ENCODE measurements at regions not wholly inside any gene's neighbourhood (a gene's known extent, or its start where the extent isn't known, plus 50 kb on each side); places are given as distances from the start of the nearest gene placed in this dataset.
A peak's percentile ranks its signal among the peaks of the same experiment; 100 is the strongest.
"Not testable (repeated sequence)": the region's sequence is repeated elsewhere in the genome, so short reads cannot be mapped to it uniquely, and the experiment has no call there.

DNA sequence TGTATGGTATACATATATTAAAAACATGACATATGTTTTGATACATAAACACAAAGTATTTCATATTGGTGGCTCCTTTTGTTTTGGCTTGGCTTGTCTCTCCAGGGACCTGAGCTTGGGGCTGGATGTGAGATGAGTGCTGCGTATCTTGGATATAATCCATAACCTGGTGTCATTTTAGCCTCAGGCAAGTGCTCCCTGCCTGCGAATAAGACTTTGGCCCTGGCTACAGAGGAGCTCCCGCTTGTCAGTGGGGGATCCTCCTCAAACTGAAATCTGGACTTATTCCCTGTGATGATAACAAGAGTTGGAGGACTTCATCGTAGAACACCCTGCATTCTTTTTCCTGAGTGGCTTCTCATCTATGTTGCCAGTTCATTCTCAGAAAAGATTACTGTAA, 341.7 kb upstream of the CLINT1 start:
- DNase-seq (ENCODE audit: low read depth): no peak

DNA sequence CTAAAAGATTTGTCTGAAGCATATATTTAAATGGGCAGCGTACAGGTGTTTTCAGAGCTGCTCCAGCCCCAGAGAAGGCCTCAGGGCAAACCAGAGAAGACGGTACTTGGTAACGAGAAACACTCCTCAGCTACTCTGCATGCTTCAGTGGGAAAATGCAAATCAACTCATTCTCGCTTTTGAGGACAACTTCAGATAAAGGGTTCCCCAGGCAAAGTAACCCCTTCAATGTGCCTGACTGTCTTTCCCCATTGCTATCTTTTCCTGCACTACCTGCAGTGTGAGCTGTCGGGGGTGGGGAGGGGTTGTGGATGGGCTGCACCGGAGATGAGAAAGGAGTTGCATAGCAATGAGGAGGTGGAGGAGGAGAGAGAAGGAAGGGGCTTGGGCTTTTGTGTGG, 339.7 kb upstream of the CLINT1 start:
- no peak for DNase-seq (ENCODE audit: low read depth)

DNA sequence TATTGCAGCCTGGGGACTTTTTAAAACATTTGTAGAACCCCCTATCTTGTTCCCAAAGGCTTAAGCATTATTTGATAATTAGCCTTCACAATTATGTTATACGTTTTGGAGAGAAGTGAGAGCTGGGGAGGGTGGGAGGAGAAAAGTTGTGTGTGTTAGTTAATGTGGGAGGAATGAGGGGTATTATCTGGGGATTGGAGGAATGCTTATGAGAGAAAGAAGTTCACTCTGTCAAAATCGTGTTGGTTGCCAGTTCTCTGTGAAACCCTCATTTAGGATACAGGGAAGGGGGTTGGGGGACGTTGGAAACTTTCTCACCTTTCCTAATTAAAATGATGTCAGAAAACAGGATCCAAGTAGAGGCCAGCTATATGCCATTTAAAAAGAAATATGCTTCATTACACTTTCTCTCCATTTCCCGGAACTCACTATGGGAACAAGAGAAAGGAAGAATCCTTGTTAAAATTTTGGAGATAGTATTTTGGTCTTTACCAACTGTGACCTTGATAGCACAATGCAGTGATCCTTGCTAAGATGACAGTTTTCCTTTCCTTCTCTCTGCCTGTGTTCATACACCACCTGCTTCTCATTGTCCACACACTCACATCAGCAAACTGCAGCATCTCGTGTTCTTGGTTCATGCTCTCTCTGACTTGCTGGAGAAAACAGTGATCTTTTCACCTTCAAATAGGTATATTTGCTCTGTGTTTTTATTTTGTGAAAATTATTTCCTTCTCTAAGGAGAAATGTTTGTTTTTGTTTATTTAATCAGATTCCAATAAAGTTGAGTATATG, 336.7 kb upstream of the CLINT1 start:
- DNase-seq (ENCODE audit: low read depth): no peak

DNA sequence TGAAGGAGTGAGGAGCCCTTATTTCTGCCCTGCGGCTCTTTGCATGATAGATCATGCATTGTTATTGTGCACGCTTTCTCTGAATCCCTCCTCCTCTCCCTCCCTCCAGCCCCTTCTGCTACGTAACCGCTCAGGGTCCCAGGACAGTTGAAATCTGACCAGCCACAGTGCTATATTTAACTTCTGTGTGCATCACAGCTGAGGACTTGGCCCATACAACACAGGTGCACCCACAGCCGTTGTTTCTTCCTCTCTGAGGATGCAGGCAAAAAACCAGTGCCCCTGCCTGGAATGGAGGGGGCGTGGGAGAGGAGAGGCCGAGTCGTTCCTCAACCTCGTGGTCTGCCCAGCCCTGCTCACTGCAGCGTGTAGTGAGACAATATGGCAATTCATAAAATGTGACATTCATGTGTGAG, 335.6 kb upstream of the CLINT1 start:
- DNase-seq (ENCODE audit: low read depth): no peak

DNA sequence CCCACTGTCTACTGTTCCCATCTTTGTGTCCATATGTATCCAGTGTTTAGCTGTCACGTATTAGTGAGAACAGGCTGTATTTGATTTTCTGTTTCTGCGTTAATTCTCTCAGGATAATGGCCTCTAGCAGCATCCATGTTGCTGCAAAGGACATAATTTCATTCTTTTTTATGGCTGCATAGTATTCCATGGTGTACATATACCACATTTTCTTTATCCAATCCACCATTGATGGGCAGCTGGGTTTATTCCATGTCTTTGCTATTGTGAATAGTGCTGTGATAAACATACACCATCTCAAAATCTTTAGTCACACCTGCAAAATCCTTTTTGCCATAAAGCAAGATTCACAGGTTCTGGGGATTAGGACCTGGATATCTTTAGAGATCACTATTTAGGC, 334.4 kb upstream of the CLINT1 start:
- DNase-seq (ENCODE audit: low read depth): not testable (repeated sequence)

DNA sequence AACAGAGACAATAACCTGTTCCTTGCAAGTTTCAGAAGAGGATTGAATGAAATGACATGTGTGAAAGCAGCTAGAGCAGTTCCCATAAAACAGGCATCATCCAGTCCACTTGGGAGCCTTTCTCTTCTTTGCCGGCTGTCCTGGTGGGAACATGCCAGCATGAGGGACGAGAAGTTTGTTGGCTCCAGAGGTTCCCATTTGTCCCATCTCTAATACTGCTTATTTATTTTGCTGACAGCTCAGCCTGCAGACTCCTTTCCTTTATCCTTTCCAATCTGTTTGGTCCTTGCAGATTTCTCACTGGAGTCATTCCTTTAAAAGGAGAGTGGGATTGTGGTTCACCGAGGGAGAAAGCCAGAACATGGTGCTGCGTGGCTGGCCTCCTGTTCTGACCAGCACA, 321.5 kb upstream of the CLINT1 start:
- no peak for DNase-seq (ENCODE audit: low read depth)

DNA sequence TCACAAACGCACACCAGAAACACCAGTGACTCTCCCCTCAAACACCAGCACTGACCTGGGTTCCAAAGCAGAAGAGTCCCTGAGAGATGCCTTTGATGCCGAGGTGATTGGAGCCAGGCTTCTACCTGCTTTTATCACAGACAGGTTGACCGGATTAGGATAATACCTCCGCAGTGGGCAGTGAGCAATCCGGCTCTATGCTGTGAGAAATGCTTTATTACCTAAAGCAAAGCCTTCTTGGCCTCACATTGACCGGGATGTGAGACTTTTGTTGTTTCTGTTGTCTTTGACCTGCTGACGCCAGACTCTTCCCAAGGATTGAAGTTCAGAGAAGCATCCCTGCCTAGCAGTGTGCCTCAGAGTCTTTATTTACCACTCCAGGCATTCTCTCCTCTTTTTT, 320.3 kb upstream of the CLINT1 start:
- no peak for DNase-seq (ENCODE audit: low read depth)

DNA sequence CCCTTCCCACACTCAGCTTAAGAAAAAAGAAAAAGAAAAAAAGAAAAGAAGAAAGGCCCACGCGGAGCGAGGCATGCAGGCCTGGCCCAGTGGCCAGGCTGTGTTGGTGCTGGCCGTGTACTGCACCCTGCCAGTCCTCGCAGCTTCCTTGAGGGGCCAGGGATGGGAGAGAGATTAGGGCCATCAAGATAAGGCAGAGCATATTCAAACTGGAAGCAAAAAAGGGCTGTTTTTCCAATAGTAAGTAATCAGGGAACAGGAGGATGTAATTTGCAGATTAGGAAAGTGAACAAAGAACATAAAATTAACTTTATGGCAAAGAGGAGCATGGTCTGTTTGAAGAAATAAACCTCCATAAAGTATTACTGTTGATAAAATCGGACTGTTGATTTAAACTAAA, 319.6 kb upstream of the CLINT1 start:
- DNase-seq (ENCODE audit: low read depth): no peak

DNA sequence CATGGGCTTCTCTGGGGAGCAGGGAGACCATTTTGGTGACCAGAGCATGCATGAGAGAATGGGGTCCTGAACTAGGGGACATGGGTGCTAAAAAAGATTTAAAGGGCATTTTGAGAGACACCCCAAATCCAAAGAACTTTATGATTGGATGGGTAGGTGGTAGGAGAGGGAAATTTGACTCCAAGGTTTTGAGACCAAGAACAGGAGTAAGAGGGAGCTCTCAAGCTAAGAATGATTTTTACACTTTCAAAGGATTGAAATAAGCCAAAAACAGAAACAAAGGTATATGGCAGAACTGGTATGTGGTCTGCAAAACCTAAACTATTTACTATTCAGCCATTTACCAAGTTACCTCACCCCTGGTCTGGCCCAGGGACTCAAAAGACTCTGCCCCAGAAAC, 318.2 kb upstream of the CLINT1 start:
- DNase-seq (ENCODE audit: low read depth): no peak

DNA sequence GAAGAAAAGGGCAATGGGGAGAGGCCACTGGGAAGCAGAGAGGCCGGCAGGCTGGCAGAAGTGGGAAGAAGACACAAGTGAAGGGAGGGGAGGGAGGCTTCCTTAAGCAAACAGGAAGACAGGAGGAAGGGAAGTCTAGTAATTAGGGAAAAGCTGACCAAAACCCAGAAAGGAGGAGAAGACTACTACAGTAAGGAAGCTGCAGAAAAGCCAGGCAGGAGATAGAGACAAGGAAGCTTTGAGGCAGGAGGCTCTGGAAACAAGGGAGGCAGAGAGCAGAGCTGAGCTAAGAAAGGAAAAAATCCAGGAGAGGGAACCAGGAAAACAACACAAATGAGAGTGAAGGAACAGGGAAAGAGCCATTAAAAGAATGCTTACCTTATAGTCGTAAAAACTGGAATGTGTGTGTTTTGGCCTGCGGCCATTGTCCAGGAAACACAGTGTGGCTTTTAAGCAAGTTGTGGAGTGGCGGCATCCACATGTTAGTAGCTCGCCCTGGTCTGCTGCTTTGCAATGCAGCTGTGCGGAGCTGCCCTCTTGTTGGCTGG, 317.1 kb upstream of the CLINT1 start:
- no peak for DNase-seq (ENCODE audit: low read depth)

DNA sequence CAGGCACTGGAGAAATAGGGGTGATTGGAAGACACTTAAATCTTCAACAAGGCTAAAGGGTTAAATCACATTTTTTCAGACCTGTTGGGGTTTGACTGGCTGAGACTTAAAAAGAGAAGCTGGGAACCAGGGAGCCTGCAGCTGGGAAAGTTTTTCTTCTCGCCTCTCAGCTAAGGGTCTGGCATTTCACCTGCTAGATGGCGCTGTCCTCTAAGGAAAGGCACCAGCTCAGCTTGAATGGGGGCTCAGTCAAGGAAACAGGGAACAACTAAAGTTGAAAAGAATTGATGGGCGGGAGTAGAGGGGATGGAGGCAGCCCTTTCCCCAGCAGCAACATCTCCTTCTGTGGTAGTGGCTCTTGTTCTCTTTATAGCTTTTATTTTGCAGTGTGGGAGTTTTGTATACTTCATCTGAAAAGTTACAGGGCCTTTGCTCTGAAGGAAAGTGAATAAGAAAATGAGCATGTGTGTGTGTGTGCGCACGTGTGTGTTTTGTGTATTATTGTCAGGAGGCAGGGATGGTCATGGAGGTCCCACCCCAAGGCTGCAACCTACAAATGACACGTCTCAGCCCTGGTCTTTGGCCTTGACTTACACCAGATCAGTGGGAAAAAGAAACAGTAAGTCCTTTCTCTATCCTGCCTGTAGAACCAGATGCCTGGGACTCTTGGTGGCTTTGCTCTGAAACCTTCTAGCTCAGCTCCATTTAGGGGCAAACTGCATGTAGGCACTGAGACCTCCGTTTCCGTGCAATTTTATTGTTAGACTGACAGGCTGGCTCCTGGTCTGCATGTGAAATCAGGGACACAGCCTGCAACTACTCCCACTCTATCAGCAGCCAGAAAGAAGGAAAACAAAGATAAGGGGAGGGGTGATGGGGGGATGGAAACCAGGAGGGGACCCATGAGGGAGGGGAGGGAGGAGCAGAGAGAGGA, 316.2 kb upstream of the CLINT1 start:
- peak; percentile 11 for DNase-seq (ENCODE audit: low read depth)

DNA sequence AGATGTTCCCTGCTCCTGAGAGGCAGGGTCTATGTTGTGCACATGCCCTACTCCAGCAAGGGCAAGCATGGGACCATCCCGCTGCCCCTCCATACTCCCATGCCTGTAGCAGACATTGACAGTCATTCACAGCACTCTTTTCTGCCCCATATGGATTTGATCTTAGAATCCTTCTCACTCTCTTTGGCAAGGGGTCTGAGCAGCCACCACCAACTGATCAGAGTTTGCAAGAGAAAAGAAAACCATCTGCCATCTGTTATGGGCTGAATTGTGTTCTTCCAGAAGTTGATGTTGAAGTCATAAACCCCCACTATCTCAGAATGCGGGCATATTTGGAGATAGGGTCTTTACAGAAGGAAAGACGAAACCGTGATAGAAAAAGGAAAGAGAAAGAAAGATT, 315.1 kb upstream of the CLINT1 start:
- no peak for DNase-seq (ENCODE audit: low read depth)

DNA sequence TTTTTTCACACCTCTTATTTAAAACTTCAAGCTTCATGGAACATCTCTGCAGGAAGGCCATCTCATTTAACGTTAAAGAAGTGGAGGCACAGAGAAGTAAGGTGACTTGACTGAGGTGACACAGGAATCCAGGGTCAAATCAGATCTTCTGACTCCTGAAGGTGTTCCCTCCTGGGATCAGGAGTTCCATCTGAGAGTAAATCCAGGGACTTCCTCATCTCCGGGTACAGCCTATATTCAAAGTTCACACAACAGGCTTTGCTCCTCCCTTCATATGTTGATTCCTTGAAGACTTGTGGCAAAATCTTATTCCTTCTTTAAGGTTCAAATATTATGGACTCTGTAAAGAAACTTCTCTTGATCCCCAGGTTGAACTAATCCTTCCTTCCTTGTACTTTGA, 313.1 kb upstream of the CLINT1 start:
- no peak for DNase-seq (ENCODE audit: low read depth)

DNA sequence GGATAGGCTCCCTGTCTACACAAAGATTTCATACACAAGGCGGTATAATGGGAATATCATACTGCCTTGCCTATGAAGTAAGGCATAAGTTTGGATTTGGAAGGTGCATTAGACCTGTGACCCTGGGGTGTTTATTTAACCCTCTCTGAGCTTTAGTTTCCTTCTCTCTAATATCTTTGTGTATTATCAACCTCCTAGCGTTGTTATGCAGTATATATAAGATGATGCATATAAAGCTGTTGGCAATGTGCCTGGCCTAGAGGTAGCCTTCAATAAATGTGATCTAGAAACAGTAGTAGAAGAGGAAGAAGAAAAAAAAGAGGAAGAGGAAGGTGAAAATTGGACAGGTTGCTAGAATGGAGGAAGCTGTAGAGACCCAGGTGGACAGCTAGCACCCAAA, 311.6 kb upstream of the CLINT1 start:
- no peak for DNase-seq (ENCODE audit: low read depth)

DNA sequence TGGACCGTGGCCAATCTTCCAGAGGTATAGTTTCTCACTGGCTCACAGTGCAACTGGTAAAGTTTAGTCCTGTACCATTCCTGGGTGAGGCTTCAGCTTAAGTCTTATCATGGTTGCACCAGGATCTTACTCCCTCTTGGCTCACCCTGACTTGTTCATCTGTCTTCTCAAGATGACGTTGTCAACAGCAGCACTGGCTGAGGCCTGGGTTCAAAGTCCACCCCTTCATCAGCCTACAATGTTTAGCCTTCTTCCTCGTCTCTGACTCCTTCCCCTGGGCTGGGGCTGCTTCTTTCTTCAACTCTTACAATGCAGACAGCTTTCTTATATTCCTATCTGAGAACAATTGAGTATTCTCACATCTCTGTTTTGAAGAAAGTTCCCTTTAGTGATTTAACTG, 311.1 kb upstream of the CLINT1 start:
- DNase-seq (ENCODE audit: low read depth): no peak

DNA sequence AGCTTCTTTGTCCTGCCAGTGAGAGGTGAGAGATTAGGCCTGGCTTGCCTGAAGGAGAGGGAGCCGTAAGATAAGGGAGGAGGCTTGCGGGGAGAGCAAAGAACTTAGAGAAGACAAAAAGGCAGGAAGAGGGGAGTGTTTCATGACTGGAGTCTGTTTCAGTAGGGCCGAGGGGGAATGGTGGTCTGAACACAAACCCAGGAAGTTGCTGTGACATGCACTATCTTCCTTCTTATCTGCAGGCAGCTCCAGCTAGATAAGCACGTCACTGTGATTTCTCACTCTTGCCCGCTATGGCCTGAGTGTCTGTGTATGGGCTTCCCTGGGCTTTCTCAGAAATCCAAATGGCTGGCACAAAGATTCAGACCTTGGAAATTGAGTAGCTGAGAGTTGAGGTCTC, 307.5 kb upstream of the CLINT1 start:
- DNase-seq (ENCODE audit: low read depth): no peak

DNA sequence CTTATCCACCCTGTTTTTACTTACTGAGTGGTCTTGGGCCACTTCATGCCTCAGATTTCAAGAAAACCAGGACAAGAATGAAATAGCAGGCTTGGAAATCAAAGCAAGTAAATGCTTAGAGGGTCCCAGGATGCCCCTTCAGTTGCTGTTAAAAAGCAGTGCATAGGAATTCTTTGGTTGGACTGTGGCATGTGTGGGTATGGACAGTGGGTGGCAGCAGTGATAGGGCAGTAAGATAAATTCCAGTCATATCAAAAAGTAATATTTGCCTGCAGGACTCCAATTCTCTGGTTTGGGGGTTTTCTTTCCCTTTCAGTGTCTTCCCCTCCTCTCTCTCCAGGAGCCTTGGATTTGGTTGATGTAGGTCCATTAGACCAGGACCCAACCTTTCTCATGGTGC, 306.7 kb upstream of the CLINT1 start:
- no peak for DNase-seq (ENCODE audit: low read depth)

DNA sequence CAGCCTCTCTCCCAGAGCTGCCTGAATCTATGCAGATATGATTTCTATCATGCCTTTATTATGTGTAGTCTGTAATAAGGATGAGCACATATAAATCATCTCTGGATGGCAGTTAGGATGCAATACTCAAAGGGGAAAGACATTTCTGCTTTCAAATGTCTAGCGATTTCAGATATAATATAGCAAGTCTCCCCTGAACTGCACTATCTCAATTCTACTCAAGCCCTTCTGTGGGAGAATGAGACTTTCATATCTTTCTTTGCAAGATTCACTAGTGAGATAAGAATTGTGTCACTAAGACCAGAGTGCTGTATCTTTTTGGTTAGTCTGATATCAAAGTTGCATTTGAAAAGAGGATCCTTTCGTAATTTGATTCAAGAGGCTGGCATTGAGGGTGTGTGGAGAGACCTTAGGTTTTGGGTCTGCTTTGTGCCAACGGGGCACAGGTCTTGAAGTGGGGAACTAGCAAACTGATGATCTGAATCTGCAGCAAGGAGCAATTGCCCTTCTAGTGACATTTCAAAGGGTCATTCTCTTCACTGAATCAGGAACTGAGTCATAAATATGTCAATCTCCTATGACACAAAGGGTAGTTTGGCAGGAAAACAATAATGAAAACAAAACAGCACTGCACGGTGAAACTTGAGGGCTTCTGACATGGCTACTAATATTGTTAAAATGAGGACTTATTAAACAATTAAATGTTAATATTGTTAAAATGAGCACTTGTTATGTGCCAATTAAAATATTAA, 305.5 kb upstream of the CLINT1 start:
- DNase-seq (ENCODE audit: low read depth): no peak

DNA sequence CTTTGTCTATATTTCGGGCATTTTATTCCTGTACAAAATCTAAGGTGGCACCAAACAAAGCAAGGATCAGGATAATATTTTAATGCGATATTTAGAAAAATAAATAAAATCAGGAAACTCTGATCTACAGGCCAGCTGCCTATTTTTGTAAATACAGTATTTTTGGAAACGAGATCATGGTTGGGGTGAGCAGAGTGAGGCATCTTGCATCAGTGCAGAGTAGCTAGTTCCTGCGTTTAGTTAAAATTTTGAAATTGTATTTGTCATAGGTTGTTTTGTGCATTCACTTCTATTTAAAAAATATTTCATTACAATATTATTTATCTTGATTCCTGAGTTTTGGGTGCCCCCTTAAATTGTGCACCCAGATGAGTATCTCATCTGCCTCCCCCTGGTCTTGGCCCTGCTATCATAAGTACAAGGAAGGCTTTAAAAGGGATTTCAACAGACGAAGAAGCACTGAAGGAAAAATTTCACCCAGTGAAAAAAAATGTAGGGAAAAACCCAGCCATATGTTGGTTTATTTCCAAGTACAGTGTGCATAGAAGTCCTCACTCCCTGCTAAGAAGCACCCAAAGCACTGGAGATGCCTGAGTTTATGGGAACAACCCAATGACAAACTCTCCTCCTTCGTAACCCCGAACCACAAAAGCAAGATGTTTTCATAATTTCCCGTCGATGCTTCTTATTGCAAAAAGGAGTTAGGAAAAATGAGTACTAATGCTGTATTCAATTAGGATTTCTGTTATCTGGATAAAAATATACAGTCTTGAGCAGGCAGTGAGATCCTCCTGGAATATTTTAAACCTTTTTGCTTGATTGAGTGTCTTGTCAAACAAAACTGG, 304.7 kb upstream of the CLINT1 start:
- DNase-seq (ENCODE audit: low read depth): no peak

DNA sequence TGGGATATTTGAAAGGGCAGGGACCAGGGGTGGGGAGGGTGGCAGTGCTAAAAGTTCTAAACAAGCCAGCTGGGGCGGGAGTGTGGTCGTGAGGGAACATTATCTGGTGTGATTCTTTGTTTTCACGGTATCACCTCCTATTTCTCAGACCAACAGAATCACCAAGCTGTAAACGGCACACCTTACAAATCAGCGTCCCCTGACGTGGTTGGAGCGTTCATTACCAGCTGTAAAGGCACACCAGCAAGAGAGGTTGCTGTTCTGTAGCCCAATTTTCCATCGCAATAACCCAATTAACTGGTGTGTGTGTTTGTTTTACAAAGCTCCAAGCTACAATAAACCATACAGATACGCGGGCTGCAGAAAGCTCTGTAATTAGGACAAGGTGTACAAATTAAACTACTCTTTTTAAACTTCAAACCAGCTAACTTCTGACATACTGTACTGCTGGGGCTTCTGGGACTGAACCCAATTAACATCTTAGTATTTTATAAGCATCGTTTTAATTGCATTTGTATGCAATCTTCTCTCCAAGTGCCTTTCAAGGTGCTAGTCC, 303.6 kb upstream of the CLINT1 start:
- no peak for DNase-seq (ENCODE audit: low read depth)

DNA sequence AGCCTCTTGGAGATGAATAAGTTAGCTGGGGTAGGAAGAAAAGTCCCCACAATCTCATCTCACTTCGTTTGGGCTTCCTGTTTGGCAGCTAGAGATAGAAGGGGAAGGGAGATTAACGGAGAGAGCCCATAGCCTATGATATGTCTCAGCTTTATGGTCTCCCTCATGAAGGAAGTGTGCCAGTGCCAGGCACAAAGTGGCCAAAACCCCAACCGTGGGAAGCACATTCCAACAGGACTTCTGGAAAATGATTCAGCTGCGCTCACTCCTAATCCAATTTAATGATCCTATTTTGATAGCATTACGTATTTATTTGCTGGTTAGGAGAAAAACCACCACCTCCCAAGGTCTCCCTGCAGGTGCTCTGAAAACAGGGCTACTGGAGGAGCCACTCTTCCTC, 303.1 kb upstream of the CLINT1 start:
- DNase-seq (ENCODE audit: low read depth): no peak

Measured in stimulated activated CD8-positive, alpha-beta memory T cell treated with anti-CD3 and anti-CD28 coated beads, Interleukin-15, amount 100 ng/mL, for 24 hours (primary cell).